ENCODE measurements at regions not wholly inside any gene's neighbourhood (a gene's known extent, or its start where the extent isn't known, plus 50 kb on each side); places are given as distances from the start of the nearest gene placed in this dataset.
"Not testable (repeated sequence)": the region's sequence is repeated elsewhere in the genome, so short reads cannot be mapped to it uniquely, and the experiment has no call there.

DNA sequence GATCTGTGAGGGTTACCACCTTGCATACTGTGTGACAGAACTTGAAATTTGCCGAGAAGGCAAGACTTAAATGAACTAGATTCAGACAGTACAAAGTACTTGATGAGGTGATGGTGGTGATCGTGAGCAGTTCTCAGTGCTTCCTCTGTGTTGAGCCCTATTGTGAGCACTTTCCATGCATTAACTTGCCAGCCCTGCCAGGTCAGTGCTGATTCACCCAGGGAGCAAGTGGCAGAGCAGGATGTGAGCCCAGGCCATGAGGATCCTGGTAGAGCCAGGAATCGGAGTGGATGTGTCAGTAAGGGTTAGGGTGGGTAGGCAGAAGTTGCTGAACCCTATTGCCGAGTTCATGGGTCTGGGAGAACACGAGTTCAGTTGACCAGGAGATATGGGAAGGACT, 4545.7 kb upstream of the TPTE start:
- not testable (repeated sequence) for DNase-seq

DNA sequence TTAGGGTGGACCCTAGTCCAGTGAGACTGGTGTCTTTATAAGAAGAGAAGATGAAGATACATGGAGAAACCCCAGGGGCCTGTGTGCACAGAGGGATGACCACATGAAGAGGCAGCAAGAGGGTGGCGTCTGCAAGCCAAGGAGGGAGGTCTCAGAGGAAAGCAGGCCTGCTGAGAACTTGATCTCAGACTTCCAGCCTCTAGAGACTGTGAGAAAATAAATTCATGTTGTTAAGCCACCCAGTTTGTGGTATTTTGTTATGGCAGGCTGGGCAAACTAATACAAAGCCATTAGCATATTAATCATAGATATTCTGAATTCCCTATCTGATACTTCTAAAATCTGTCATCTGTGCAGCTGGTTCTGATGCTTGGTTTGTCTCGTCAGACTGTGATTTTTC, 4523.8 kb upstream of the TPTE start:
- DNase-seq = not testable (repeated sequence)

DNA sequence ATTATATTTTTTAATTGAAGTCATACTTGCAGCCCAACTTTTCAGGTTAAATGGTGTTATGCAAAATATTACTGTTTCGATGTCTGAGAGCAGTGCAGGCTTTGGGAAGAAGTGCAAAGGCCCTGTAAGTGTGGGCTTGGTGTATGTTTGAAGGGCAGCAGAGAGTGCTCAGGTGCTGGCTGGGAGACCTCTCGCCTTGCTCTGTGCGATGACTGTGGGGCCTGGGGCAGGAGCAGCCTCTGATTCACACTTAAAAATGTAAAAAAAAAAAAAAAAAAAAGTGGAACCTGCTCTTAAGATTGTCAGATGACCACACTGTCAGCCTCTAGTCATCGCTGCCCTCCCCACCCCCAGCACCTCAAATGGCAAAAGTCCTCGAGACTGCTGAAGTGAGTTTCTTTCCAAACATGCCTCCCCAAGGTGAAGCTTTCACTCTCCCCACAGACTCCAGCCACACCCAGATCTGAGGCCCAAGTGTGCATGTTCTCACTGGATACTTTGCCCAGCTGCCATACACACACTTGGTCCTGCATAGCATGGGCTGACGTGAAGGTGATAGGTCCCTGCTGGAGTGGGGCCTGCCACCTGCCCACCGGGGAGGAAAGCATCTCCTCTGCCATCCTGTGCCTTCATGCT, 4505.8 kb upstream of the TPTE start:
- DNase-seq = not testable (repeated sequence)

DNA sequence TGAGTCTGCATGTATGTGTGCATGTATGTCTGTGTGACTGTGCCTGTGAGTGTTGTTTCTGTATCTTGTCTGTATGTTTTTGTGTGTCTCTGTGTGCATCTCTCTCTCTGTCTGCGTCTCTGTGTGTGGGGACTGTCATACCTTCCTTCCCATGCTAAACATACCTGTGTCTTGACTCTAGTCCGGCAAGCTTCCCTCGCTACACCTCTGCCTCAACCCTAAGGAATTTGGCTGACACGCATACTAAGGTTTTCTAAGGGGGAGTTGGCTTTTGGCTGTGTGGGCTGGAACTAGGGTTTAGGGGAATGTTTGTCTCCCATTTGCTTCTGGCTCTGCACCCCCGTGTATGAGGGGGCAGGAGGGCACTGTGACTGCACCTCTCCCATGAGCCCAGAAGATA, 4500.9 kb upstream of the TPTE start:
- not testable (repeated sequence) for DNase-seq

DNA sequence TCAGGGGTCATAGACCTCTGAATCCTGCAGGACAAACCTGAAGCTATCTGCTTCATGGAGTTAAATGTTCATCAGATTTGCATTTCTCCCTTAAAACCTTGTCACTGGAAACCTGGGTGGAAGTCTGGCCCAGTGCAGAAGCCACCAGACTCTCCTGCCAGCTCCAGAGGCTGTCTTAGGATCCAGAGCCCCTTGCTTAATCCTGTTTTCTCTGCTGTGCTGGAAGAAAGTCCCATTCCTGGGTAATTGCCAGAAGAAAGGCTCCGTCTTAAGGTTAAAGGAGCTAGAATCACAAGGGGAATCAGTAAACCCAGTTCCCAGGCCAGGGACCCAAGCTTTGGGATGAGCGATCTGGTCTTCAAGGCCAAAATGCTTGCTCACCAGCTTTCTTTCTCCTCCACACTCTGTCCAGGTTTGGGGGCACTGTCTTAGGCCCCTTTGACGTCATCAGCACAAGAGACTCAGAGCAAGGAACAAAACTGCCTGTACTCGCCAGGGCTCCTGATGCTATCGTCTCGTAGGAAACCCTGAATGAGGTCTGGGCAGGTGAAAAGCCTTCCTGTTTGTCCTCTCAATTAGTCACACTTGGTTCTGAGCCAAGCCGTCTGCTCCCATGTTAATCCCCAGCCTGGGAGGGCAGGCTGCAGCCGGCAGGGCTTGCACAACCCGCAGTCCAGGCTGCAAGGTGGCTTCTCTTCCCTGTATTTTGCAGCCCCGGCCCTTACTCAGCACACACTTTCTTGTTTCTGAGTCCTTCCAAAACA, 4500.2 kb upstream of the TPTE start:
- DNase-seq = not testable (repeated sequence)

DNA sequence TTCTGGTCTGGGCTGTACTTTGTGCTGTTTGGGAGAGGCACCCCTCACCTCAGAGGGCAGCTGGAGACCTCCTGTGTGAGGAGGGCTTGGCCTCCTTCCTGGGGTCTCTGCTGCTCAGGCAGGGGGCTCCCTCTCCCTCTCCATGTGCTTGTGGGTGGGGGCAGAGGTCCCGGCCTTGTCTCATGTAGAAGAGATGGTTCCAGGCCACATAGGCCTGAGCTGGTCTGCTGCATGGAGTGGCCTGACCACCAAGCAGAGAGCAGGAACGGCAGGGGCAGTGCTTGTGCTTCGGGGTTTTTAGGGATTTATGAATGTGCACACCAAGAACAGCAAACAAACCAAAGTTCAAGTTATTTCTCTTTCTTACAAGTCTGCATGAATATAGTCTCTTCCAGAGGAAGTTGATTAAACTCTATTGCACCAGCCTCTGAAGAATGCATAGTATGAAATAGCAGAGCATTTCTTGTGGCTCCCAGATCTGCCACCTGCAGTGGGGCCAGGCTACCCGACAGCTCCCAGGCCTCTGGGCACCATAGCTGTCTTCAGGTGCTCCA, 4499.6 kb upstream of the TPTE start:
- DNase-seq = not testable (repeated sequence)

DNA sequence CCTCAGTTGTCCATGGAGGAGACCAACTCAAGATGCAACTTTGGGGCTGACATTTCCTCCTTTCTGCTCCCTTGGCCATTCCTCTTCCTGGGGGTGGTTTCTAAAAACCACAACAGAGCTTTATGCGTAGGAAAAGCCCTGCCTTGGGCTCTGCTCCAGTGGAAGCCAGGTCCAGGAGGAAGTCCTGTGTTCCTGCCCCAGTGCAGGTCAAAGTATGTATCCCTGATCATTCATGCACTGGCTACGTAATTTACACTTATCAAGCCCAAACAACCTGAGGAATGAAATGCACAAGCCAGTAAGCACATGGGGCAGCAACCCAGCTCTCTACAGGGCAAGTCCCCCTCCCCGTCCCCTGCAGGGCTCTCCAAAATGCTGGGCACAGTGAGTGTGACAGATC, 4498.1 kb upstream of the TPTE start:
- not testable (repeated sequence) for DNase-seq

DNA sequence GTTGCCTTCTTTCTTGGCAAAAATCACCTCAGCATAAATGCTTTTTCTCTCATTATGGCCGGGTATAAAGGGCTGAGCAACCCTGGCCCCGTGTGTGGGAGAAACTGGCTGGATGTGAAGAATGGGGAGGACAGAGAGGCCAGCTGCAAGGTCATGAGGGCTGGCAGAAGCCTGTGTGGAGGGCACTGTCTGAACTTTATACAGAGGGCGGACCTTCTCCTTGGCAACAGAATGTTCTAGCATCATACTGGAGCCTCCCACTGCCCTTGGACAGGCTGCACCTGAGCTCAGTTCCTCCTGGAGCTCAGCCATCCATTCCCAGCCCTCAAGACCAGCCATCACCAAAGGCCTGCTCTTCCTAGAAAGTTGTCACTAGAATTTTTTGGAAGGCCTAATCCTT, 4496.2 kb upstream of the TPTE start:
- DNase-seq = not testable (repeated sequence)

DNA sequence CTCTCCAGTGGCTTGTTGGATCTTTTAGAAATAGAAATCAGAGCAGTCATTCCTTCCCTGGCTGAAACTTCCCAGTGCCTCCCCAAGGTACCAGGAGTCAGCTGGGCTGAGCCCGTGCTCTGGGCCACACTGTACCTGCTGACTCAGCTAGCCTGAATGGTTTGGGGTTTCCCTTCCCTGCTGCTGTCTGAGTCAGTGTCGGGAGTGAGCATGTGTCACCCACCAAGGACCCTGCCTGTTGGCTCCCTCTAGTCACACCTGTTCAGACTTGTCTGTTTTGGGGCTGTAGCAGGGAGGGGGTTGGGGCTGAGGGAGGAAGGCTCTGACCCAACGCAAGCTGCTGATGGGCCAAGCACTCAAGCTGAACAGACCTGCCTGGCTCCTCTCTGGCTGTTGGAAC, 4493.9 kb upstream of the TPTE start:
- DNase-seq = not testable (repeated sequence)

DNA sequence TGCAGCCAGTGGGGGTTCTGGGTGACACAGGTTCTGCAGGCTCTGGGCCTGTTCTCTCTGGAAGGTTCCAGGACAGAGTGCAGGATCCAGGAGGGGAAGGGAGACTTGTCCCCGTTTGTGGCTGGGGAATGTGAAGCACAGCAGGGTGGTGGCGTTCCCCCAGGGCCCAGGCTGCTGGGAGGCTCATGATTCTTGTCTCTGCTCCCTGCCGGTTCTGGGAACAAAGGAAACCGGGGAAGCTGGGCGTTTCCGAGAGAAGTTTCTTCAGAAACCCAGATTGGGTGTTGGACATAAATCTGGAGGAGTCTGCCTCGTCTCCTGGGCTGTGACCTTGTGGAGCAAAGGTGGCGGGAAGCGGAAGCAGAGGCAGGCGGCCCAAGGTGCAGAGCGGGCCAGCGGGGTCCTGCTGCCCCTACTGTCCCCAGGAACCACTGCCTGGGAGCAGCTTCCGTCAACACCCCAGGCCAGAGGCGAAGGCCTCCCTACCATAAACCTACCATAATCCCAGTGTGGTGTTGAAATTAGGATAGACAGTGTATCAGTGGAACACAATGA, 4487.2 kb upstream of the TPTE start:
- not testable (repeated sequence) for DNase-seq

DNA sequence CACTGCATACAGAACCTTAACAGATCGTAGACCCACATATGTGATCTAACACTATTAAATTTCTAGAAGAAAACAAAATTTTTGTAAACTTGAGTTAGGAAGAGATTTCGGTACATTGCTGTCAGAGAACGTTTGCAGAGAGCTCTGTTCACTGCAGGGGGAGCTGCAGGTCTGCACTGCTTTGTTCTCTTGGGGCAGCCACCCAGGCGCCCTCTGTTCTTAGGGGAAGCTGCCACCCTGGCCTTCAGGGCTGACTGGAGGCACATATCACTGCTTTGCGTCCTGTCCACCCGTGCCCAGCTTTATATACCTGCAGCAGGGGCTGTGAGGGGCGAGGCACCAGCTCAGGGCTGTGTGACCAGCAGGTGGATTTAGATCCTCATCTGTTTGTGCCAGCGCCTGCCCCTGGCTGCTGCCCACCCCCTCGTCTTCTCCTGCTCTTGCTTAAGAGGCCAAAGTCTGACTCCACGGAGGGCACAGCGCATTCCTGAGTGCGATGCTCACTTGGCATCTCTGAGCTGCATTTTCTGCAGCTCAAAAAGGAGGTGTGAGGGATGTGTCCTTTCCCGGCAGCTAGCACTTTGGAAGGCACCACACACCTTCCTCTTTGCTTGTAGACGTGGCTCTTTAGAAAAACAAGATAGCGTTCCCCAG, 4486.4 kb upstream of the TPTE start:
- not testable (repeated sequence) for DNase-seq

DNA sequence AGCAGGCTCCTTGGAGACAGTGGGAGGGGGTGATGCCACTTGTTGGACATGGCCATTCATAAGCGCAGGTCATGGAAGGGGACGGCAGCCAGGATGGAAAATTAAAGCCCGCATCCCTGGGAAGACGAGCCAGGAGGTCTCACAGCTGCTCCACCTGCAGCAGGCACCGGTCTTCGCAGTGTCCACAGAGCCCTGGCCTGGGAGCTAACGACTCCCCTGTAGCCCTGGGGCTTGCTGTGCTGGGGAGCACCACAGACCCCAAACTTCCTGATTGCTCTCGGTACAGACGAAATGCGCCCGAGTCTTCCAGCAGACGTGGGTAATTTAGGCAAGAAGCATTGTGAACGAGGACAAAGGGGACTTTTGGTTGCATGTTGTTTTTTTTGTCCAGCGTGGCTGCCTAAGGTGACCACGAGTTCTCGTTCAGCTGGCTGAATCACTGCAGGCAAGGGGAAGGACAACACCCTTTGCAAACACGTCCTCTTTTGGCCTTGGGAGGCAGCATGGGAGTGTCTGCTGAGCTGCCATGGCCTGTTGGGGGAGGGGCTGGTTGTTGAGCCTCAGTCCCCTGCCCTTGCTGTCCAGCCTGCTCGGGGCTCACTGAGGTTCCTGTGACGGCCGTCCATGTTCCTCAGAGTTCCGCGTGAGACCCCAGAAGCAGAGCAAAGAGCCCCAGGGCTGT, 4485.8 kb upstream of the TPTE start:
- DNase-seq = not testable (repeated sequence)

DNA sequence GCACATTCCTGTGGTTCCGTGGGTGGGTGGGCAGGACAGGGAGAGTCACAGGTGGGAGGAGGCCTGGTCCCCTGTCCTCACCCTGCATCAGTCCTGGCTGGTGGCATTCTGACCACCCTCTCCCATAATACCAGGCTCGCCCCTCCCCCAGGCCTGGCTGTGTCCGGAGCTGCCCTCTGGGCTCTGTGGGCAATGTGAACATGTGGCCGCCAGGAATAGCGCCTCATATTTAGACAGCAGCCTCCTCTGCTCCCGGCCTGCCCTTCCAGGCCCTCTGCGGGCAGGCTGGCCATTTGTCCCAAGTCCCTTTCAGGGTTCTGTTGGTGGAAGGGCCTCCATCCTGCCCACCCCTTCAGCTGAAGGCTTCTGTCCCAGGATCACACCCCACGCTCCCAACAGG, 4482.2 kb upstream of the TPTE start:
- not testable (repeated sequence) for DNase-seq

DNA sequence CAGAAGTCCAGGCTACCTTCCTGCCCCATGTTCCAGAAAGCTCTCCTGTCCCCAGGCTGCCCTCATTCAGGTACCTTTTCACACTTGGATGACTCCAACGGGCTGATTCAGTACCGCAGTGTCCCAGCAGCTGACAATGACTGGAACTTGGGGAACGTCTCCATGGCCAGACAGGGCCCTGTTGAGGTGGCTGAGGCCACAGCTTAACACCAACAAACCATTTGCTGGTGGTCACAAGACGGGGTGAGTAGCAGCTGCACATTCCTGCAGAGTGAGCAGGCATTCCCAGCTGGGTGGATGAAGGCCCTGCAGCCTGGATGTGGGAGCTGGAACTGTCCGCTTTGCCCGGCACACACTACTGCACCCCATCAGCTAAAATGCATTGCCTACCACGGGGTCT, 4481.3 kb upstream of the TPTE start:
- not testable (repeated sequence) for DNase-seq

DNA sequence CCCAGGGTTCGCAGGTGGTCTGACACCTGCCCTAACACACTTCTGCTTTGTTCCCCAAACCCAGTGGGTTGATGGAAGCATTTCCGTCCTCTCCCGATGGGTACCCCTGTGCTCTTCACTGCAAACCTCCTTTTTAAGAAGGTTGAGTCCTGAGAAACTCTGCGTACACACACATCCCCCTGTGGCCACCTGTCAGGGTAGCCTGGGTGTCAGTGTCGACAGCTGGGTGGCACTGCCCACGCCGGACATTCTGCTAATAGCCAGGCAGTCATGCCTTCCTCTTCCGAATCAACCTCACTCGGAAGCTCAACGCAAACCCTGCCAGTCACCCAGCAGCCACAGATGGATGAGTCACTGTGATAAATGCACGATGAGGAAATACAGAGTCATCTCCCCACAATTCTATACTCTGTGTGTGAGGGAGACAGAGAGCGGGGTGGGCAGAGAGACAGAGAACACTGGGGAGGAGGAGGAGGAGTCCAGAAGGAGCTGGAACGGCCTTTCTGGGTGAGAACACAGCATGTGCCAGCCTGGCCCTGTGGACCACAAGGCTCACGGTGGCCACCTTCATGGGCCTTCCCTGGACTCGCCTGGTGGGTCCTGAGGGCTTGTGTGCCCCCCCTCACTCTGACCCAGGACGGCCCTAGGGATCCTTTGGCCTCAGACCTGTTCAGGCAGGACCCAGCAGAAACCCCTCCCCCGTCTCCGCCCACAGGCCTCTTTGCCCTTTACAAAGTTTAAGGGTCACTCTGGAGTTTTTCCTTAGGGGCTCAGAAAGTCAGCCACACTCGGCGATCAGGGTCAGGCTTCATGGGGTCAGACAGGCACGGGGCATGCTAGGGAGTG, 4477.7 kb upstream of the TPTE start:
- DNase-seq = not testable (repeated sequence)

DNA sequence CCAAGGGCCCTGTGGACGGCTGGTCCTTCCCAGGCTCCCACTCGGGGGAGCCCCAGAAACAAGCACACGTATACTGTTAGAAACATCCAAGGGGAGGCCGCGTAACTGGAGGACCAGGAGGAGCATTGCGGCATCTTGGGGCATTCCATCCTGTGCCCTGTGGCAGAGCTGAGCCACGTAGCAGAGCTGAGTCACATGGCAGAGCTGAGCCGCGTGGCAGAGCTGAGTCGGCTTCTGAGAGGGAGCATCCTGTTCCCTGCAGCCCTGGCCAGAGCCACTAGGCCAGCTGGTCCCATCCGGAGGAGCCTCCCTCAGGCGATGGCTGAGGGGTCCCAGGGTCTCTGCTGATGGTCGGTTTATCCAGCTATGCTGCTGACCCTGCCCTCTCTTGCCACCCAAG, 4476.7 kb upstream of the TPTE start:
- DNase-seq = not testable (repeated sequence)

DNA sequence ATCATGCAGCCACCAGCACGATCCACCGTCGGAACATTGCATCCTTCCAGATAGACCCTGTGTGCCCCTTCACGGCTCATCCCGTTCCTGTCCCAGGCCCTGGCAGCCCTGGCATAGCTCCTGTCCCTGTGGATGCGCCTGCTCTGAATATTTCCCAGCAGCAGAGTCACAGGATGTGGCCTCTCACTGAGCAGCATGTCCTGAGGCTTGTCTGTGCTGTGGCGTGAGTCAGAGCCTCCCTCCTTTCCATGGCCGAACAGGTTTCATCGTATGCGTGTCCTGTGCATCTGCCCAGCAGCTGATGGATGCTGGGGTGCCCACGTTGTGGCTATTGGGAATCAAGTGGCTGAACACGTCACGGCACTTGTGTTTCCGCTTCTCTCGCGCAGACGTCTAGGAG, 4471.5 kb upstream of the TPTE start:
- DNase-seq = not testable (repeated sequence)

DNA sequence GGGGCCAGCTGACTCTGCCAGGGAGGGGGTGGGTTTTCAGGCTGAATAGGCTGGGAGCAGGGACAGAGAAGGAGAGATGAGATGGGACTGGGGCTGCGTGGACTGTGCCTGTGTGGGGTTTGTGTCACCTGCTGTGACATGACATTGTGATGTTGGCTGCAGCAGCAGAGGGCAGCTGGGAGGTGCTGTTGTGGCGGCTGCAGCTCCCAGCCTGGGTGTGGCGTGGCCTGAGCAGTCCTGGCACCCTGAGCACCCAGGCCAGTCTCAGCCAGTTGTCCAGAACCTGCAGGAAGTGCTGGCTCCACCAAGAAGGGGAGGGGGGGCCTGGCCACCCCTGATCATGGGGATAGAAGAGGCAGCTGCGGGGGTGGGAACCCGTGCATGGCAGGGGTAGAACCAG, 4469.3 kb upstream of the TPTE start:
- DNase-seq = not testable (repeated sequence)

DNA sequence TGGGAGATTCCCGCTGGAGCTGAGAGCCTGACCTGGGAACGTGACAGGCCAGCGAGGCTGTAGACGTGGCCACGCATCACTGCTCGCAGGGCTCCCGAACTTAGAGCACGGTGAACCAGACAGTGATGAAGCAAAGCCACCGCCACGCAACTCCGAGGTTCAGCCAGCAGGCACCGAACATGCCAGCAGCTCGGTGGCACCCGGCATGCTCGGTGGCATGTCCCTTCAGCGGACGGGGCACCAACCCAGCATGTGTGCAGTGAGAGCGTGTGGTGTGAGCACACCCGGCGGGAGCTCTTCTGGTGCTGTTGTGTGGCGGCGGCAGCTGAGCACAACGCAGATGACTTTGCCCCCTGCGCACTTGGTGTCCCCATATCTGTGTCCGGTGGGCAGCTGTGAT, 4468.2 kb upstream of the TPTE start:
- DNase-seq = not testable (repeated sequence)

DNA sequence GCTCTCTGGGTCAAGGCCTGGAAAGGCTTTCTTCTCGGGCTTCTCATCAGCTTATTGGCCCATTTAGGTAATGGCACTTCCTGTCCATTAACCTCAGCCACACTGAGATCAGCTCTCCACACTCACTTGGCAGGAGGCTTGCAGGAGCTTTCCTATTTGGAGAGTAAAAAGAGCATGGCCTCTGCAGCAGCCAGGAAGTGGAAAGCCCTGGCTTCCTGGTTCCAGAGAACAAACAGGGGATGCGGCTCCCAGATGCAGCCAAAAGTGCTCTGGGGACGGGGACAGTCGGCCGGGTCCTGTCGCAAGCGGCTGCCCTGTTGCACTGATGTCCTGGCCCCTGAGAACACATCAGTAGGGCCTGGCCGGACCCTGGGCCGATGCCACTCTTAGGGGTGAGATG, 4462.4 kb upstream of the TPTE start:
- not testable (repeated sequence) for DNase-seq

DNA sequence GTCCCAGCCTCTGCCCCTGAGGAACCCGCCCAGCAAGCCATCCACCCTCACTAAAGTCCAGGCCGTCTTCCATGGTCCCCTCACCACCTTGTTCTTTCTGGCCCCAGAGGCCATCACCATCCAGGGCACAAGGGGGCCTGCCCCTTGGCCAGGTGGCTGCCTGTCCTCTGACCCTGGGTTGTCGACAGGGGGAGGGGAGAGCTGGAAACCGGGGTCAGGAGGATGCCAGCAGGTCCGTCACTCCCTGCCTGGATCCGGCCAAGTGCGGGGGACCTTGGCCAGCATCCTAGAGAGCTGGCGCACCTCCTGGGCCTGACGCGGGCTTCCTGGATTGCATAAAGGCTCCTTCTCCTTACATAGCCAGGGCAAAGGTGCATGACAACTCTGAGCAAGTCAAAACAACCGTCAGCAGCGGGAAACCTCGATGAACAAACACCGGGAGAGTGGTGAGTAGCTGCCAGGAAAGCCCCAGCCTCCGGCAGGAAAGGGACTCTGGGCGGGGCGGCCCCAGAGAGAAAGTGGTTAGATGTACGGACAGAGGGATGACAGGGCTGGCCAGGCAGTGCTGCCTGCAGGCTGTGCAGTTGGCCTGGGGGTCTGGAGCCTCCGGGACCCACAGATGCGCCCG, 4461.2 kb upstream of the TPTE start:
- not testable (repeated sequence) for DNase-seq
